Keratinocyte (primary cell): ENCODE measurements at regions not wholly inside any gene's neighbourhood (a gene's known extent, or its start where the extent isn't known, plus 50 kb on each side); places are given as distances from the start of the nearest gene placed in this dataset.

ENCODE experiments used
- DNase-seq: peaks from one replicate; pipeline ENCODE4 v3.0.0-alpha.2; 2011; ENCODE audit warnings: low read depth, missing footprints, low spot score
- FAIRE-seq: peaks from 2 replicates; lab custom pipeline; 2011; peaks lifted over from hg19 to GRCh38; lab: Jason Lieb, UNC
- H2AFZ ChIP-seq: 2 replicates; pipeline ENCODE4 v1.6.0; 2012; ENCODE audit warnings: low read length, control low read depth, inconsistent platforms; ENCODE audit not compliant: control insufficient read depth
- H3K27ac ChIP-seq: 2 replicates; pipeline ENCODE4 v1.5.1; 2011; ENCODE audit warnings: low read length; ENCODE audit not compliant: control insufficient read depth, insufficient read depth
- H3K27me3 ChIP-seq: 3 replicates; pipeline ENCODE4 v1.6.0; 2011; ENCODE audit warnings: low read length; ENCODE audit not compliant: control insufficient read depth, insufficient read depth; ENCODE audit errors: extremely low read depth
- H3K36me3 ChIP-seq, 2 experiments: 2 replicates in 1 of 2; 3 replicates in 1 of 2; pipeline ENCODE4 v1.5.1; 2011; ENCODE audit warnings: low read length in 2 of 2, mild to moderate bottlenecking in 1 of 2; ENCODE audit not compliant: control insufficient read depth in 2 of 2, insufficient read depth in 2 of 2; ENCODE audit errors: extremely low read depth in 1 of 2
- H3K4me1 ChIP-seq: 3 replicates; pipeline ENCODE4 v1.5.1; 2011; ENCODE audit warnings: low read length; ENCODE audit not compliant: control insufficient read depth, insufficient read depth; ENCODE audit errors: extremely low read depth
- H3K4me2 ChIP-seq: 3 replicates; pipeline ENCODE4 v1.6.0; 2011; ENCODE audit warnings: low read depth, low read length; ENCODE audit not compliant: control insufficient read depth, insufficient read depth; ENCODE audit errors: extremely low read depth
- H3K4me3 ChIP-seq, 3 experiments: fragments of 200-600 bp in 1 of 3; sonication (generic) in 1 of 3; 2 replicates in 2 of 3; 3 replicates in 1 of 3; pipeline ENCODE4 v1.5.1; 2011 to 2016; ENCODE audit warnings: low read length in 3 of 3, mild to moderate bottlenecking in 3 of 3, control low read depth in 2 of 3, inconsistent platforms in 1 of 3, low read depth in 1 of 3, mixed read lengths in 1 of 3, mixed run types in 1 of 3, moderate library complexity in 1 of 3; ENCODE audit not compliant: control insufficient read depth in 2 of 3, insufficient read depth in 2 of 3; ENCODE audit errors: extremely low read depth in 1 of 3
- H3K79me2 ChIP-seq: 2 replicates; pipeline ENCODE4 v1.6.0; 2012; ENCODE audit warnings: low read length; ENCODE audit not compliant: control insufficient read depth, insufficient read depth
- H3K9ac ChIP-seq: 3 replicates; pipeline ENCODE4 v1.6.0; 2011; ENCODE audit warnings: low read length; ENCODE audit not compliant: control insufficient read depth, insufficient read depth; ENCODE audit errors: extremely low read depth
- H3K9me1 ChIP-seq: 3 replicates; pipeline ENCODE4 v1.6.0; 2011; ENCODE audit warnings: low read length; ENCODE audit not compliant: control insufficient read depth, insufficient read depth; ENCODE audit errors: extremely low read depth
- H3K9me3 ChIP-seq: 2 replicates; pipeline ENCODE4 v1.5.1; 2012; ENCODE audit warnings: low read depth, low read length; ENCODE audit not compliant: control insufficient read depth
- H4K20me1 ChIP-seq: 3 replicates; pipeline ENCODE4 v1.6.0; 2011; ENCODE audit warnings: low read length; ENCODE audit not compliant: control insufficient read depth, insufficient read depth; ENCODE audit errors: extremely low read depth
- EZH2 ChIP-seq: IDR thresholded peaks from one replicate; pipeline ENCODE4 v1.6.1; 2012; ENCODE audit warnings: inconsistent platforms, mild to moderate bottlenecking, low read length, moderate library complexity
- dilution Hi-C: fragments of 300-500 bp; cut with MboI; formaldehyde crosslinking; loops from one replicate; pipeline ENCODE4 v1.7.0; 2020; ENCODE audit warnings: low sequenced_read_pairs; ENCODE audit not compliant: extremely low pct_ligation_motif_present
- TF ChIP-seq, protein P1 (sequence below), 3 experiments: IDR thresholded peaks in 1 of 3; conservative IDR thresholded peaks in 1 of 3; optimal IDR thresholded peaks in 1 of 3; 2 replicates in 2 of 3; 3 replicates in 1 of 3; pipeline versions ENCODE3 to v1.5.1; 2011; ENCODE audit warnings: low read length in 3 of 3, mild to moderate bottlenecking in 3 of 3, moderate library complexity in 2 of 3, control low read depth in 1 of 3, inconsistent platforms in 1 of 3; ENCODE audit not compliant: insufficient read depth in 2 of 3; ENCODE audit errors: extremely low read depth in 1 of 3

DNA sequence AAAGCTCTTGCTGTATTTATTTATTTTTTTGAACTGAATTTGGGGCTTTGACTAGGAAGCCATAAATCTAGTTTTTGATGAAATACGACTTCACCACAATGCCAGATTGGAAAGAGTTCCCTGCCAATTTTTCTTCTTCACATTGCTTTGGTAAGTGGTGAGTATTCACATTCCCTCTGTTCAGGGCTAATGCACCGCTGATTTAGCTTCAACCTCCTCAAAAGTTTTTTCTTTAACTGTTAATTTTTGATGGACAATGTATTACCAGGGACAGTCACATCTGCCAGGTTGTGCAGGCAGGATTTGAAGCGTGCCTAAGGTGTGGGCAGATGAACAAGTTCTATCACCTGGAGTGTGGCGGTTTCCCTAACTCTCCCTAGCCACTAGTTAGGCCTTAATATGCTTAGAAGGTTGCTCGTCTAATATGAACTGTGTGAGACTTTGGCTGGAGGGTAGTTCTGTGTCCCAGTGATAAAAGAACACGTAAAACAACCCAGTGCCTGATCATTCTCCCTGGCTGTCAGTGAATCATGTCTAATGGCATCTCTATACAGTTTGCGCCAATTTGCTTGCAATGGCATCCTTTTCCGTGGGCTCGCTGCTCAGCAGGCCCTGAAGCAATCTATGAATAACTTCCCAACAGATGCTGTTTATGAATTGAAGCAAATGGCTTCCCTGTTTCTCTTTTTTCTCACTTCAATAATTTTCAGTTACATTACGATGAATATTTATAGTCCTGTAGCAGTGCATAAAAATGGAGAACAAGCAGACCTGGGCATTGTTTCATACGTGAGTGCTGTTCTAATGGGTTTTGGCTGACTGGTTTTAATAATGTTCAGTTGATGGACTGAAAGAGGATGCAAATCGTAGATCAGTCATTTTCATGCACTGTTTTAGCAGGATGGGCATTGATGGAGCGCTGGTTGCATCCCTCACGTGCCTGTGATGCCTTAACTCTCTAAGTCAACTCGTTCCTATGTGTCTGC is 243.2 kb upstream of the SUCLG2 start:
- dilution Hi-C loops: no loop called here
- TF ChIP-seq EZH2: no peak
- TF ChIP-seq, protein P1, sequence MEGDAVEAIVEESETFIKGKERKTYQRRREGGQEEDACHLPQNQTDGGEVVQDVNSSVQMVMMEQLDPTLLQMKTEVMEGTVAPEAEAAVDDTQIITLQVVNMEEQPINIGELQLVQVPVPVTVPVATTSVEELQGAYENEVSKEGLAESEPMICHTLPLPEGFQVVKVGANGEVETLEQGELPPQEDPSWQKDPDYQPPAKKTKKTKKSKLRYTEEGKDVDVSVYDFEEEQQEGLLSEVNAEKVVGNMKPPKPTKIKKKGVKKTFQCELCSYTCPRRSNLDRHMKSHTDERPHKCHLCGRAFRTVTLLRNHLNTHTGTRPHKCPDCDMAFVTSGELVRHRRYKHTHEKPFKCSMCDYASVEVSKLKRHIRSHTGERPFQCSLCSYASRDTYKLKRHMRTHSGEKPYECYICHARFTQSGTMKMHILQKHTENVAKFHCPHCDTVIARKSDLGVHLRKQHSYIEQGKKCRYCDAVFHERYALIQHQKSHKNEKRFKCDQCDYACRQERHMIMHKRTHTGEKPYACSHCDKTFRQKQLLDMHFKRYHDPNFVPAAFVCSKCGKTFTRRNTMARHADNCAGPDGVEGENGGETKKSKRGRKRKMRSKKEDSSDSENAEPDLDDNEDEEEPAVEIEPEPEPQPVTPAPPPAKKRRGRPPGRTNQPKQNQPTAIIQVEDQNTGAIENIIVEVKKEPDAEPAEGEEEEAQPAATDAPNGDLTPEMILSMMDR (optimal IDR thresholded peaks at IDR 0.05 in 1 of 3, IDR thresholded peaks at IDR 0.05 in 1 of 3, conservative IDR thresholded peaks at IDR 0.05 in 1 of 3; ENCODE audit: extremely low read depth in 1 of 3, insufficient read depth in 2 of 3, low read length in 3 of 3): no peak
- Histone ChIP-seq H3K4me2 (no peak overlapping the region), H3K4me3 (no peak overlapping the region), H3K9me3 (no peaks in the 10 kb centered on the region), H2AFZ (no peak overlapping the region), H3K9ac (no peak overlapping the region), H3K36me3 (no peaks in the 10 kb centered on the region), H3K4me1 (no peaks in the 10 kb centered on the region), H3K9me1 (no peaks in the 10 kb centered on the region), H4K20me1 (no peaks in the 10 kb centered on the region), H3K27ac (no peak overlapping the region), H3K27me3 (no peaks in the 10 kb centered on the region), H3K79me2 (no peaks in the 10 kb centered on the region)
- no peak for DNase-seq
- FAIRE-seq: no peak

GRCh38 chr3:67896130-67896529 is 241.7 kb upstream of the SUCLG2 start:
- no peak for FAIRE-seq
- H3K27ac ChIP-seq: no peak overlapping the region
- no peaks in the 10 kb centered on the region for H3K4me1 ChIP-seq
- H3K9ac ChIP-seq: no peak overlapping the region
- no peaks in the 10 kb centered on the region for H3K9me3 ChIP-seq
- no peaks in the 10 kb centered on the region for H3K79me2 ChIP-seq
- no peaks in the 10 kb centered on the region for H4K20me1 ChIP-seq
- dilution Hi-C loops: no loop called here
- H3K4me2 ChIP-seq: no peak overlapping the region
- no peaks in the 10 kb centered on the region for H3K9me1 ChIP-seq
- no peak for DNase-seq
- no peaks in the 10 kb centered on the region for H3K27me3 ChIP-seq
- H3K4me3 ChIP-seq: no peak overlapping the region
- no peaks in the 10 kb centered on the region for H3K36me3 ChIP-seq
- H2AFZ ChIP-seq: no peak overlapping the region
- TF ChIP-seq EZH2: no peak
- TF ChIP-seq, protein P1 (optimal IDR thresholded peaks at IDR 0.05 in 1 of 3, IDR thresholded peaks at IDR 0.05 in 1 of 3, conservative IDR thresholded peaks at IDR 0.05 in 1 of 3; ENCODE audit: extremely low read depth in 1 of 3, insufficient read depth in 2 of 3, low read length in 3 of 3): no peak
